ENCODE measurements at regions not wholly inside any gene's neighbourhood (a gene's known extent, or its start where the extent isn't known, plus 50 kb on each side); places are given as distances from the start of the nearest gene placed in this dataset.

DNA sequence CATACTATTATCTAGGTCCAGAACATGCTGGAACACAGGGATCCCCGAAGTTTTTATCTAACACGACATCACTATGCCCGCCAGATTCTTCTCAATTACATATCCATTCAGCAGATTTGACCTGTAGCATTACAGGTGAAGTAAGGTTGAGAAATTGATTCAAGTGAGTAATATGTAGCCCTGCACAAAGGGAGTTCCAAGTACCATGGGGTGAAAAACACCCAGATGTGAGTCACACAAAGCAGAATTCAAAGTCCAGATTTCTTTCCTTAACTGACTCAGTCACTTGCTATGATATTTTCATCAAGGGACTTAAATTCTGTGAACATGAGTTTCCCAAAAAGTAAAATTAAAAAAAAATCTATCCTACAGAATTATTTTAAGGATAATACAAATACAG, 655.4 kb upstream of the PTCHD4 start:
- H3K36me3 ChIP-seq (ENCODE audit: insufficient read depth, low read length): no peaks in the 10 kb centered on the region
- 95% methylated on average over 3 of the region's 3 CpGs for WGBS
- no peaks in the 10 kb centered on the region for H3K9me3 ChIP-seq (ENCODE audit: insufficient read depth, low read depth, low read length)
- no peak overlapping the region for H3K4me3 ChIP-seq (ENCODE audit: low read length)
- H3K4me1 ChIP-seq (ENCODE audit: insufficient read depth, low read length): peaks cover 18% of the 10 kb centered on the region
- no peak overlapping the region for H3K27ac ChIP-seq (ENCODE audit: low read depth, low read length)
- H3K27me3 ChIP-seq (ENCODE audit: insufficient read depth, low read length): no peaks in the 10 kb centered on the region
- no peak overlapping the region for H3K9ac ChIP-seq (ENCODE audit: low read depth, low read length)

DNA sequence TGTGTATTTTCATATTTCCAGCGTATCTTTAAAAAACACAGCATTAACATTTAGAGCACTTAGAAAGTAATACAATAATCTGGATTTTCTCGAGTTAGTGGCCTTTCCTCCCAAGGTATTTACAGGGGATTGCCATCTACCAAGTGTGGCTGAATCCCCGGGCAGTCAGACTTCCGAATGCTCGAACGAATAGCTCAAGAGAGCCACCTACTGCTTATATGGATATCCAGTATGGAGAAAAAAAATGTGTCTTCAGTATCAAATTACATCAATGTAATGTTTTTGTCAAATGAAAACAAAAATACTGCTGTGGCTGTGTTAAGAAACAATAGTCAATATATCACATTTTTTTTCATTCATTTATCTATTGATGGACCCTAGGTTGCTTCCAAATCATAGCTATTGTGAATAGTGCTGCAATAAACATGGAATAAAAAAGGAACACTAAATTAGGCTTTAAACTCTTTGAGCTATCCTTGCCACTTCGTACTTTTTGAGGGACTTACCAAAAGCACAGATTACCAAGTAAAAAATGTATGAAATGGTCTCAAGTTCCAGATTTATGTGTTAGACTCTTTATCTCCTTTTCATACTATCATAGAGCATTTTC, 654.5 kb upstream of the PTCHD4 start:
- Histone ChIP-seq H3K27ac (ENCODE audit: low read depth, low read length) (no peak overlapping the region), H3K4me3 (ENCODE audit: low read length) (no peak overlapping the region), H3K9me3 (ENCODE audit: insufficient read depth, low read depth, low read length) (no peaks in the 10 kb centered on the region), H3K36me3 (ENCODE audit: insufficient read depth, low read length) (no peaks in the 10 kb centered on the region), H3K27me3 (ENCODE audit: insufficient read depth, low read length) (no peaks in the 10 kb centered on the region), H3K4me1 (ENCODE audit: insufficient read depth, low read length) (peaks cover 18% of the 10 kb centered on the region), H3K9ac (ENCODE audit: low read depth, low read length) (no peak overlapping the region)
- WGBS: 17% methylated on average over 6 of the region's 7 CpGs

DNA sequence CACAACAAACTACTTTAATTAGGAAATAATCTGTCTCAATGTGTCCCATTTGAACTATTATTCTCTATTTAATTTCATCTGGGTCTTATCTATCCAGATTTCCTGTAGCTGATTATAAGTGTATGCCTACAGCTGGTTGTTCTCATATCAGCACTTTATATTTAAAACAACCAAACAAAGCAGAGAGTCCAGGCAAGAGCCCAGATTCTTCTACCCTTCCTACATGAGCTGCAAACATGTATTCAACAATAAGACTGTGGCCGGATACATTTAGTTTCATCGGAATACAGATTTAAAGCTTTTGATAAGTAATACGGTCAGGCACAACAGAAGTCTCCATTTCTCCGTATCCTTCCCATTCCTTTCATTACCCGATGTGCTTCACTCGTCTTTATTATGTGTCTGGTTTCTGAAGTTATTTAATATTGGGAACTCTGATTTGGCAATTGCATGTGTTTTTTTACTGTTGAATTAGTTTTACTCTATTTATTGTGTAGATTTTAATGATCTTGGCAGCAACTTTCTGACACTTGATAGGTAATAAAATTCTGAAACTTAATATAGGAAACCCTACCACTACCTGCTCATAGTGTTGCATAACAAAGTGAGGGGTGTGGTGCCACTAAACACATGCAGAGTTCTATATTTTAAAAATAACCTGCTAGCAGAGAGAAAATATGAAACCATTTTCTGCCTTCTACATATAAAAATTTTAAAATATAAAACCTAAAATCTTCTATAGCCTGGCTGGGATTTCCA, 653.5 kb upstream of the PTCHD4 start:
- no peaks in the 10 kb centered on the region for H3K9me3 ChIP-seq (ENCODE audit: insufficient read depth, low read depth, low read length)
- whole genome bisulfite sequencing: 95% methylated on average over 6 of the region's 6 CpGs
- H3K27ac ChIP-seq (ENCODE audit: low read depth, low read length): no peak overlapping the region
- H3K4me1 ChIP-seq (ENCODE audit: insufficient read depth, low read length): peaks cover 18% of the 10 kb centered on the region
- H3K9ac ChIP-seq (ENCODE audit: low read depth, low read length): no peak overlapping the region
- no peaks in the 10 kb centered on the region for H3K27me3 ChIP-seq (ENCODE audit: insufficient read depth, low read length)
- H3K36me3 ChIP-seq (ENCODE audit: insufficient read depth, low read length): no peaks in the 10 kb centered on the region
- no peak overlapping the region for H3K4me3 ChIP-seq (ENCODE audit: low read length)

DNA sequence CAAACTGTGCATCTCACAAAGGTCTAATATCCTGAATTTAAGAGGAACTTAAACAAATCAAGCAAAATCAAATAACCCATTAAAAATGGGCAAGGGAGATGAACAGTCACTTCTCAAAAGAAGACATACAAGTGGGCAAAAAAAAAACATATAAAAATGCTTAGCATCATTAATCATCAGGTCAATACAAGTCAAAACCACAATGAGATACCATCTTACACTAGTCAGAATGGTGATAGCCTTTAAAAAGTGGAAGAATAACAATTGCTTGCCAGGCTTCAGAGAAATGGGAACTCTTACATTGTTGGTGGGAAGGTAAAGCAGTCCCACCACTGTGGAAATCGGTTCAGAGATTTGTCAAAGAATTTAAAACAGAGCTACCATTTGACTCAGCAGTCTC, 646.7 kb upstream of the PTCHD4 start:
- Histone ChIP-seq H3K4me1 (ENCODE audit: insufficient read depth, low read length) (no peaks in the 10 kb centered on the region), H3K27me3 (ENCODE audit: insufficient read depth, low read length) (no peaks in the 10 kb centered on the region), H3K27ac (ENCODE audit: low read depth, low read length) (no peak overlapping the region), H3K36me3 (ENCODE audit: insufficient read depth, low read length) (no peaks in the 10 kb centered on the region), H3K4me3 (ENCODE audit: low read length) (no peak overlapping the region), H3K9me3 (ENCODE audit: insufficient read depth, low read depth, low read length) (no peaks in the 10 kb centered on the region), H3K9ac (ENCODE audit: low read depth, low read length) (no peak overlapping the region)
- WGBS: 94% methylated on average over 1 of the region's 1 CpG

DNA sequence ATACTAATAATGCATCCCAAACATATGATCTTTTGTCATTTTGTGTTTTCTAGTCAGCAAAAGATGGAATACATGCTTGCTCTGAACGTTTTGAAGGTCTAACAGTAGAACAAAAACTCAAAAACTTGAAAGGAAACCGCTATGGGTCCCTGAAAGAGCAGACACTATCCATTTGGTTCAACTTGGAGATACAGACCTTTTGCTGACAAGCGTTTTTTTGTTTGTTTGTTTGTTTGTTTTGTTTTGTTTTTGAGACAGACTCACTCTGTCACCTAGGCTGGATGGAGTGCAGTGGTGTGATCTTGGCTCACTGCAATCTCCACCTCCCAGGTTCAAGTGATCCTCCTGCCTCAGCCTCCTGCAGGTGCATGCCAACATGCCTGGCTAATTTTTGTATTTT, 644.3 kb upstream of the PTCHD4 start:
- Histone ChIP-seq H3K36me3 (ENCODE audit: insufficient read depth, low read length) (no peaks in the 10 kb centered on the region), H3K27ac (ENCODE audit: low read depth, low read length) (no peak overlapping the region), H3K4me1 (ENCODE audit: insufficient read depth, low read length) (peaks cover 12% of the 10 kb centered on the region; the same call in 1 of the 2 replicates), H3K27me3 (ENCODE audit: insufficient read depth, low read length) (no peaks in the 10 kb centered on the region), H3K4me3 (ENCODE audit: low read length) (no peak overlapping the region), H3K9me3 (ENCODE audit: insufficient read depth, low read depth, low read length) (no peaks in the 10 kb centered on the region), H3K9ac (ENCODE audit: low read depth, low read length) (no peak overlapping the region)
- 85% methylated on average over 3 of the region's 3 CpGs for WGBS

DNA sequence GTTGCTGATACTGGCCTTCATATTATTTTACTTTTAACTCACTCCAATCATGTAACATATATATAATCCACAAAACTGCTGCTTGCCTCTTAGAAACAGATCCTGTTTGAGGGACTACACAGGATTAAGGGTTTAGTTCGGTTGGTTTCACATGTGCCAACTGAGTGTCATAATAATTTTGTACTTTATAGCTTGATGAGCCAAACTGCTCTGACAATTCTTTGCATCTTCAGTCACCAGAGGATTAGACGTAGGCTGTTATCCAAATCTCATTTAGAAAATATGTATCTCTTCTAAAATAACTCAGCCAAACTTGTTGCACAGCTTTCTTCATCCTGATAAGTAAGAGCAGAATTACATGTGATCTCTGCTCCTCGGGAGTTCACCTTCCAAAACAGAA, 643.6 kb upstream of the PTCHD4 start:
- Histone ChIP-seq H3K27me3 (ENCODE audit: insufficient read depth, low read length) (no peaks in the 10 kb centered on the region), H3K9me3 (ENCODE audit: insufficient read depth, low read depth, low read length) (no peaks in the 10 kb centered on the region), H3K4me1 (ENCODE audit: insufficient read depth, low read length) (peaks cover 13% of the 10 kb centered on the region; the same call in 1 of the 2 replicates), H3K27ac (ENCODE audit: low read depth, low read length) (no peak overlapping the region), H3K4me3 (ENCODE audit: low read length) (no peak overlapping the region), H3K36me3 (ENCODE audit: insufficient read depth, low read length) (no peaks in the 10 kb centered on the region), H3K9ac (ENCODE audit: low read depth, low read length) (no peak overlapping the region)
- 95% methylated on average over 3 of the region's 3 CpGs for WGBS

DNA sequence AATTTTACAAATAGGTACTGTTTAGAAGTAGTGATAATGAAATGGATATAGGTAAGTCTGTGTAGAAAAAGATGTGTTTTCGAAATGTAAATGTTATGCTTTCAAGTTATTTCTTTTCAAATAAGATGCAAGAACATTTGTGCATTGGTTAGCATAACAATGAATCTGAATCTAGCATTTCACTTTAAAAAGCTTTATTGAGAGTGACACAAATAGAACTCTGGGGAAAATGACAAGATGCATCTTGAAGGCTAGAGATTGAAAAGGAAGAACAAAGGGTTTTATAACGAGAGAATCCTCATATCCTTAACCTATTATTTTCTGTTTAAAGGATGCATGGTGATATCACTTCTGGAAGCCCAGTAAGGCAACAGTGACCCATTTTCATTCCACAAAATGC, 639.9 kb upstream of the PTCHD4 start:
- Histone ChIP-seq H3K27me3 (ENCODE audit: insufficient read depth, low read length) (no peaks in the 10 kb centered on the region), H3K4me3 (ENCODE audit: low read length) (no peak overlapping the region), H3K36me3 (ENCODE audit: insufficient read depth, low read length) (no peaks in the 10 kb centered on the region), H3K4me1 (ENCODE audit: insufficient read depth, low read length) (peaks cover 13% of the 10 kb centered on the region; the same call in 1 of the 2 replicates), H3K9ac (ENCODE audit: low read depth, low read length) (no peak overlapping the region), H3K27ac (ENCODE audit: low read depth, low read length) (no peak overlapping the region), H3K9me3 (ENCODE audit: insufficient read depth, low read depth, low read length) (no peaks in the 10 kb centered on the region)
- 100% methylated on average over 1 of the region's 2 CpGs for WGBS

DNA sequence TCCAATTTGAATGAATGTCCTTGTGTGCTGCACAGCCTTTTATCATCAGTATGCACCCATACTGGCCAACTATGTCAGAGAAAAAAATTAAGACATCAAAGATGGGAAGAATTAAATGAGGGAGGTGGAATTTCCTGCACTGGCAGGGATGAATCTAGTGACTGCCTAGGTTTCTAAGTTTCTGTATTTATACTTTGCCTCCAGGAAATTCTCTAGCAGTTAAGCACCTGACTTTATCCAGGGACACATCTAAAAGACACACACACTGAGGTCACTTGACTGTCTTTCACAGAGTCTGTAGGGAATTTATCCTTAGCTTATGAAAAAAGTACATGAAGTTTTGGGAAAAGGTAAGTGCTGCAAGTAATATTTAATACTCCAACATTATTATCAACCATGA, 636.5 kb upstream of the PTCHD4 start:
- no peaks in the 10 kb centered on the region for H3K9me3 ChIP-seq (ENCODE audit: insufficient read depth, low read depth, low read length)
- no peaks in the 10 kb centered on the region for H3K36me3 ChIP-seq (ENCODE audit: insufficient read depth, low read length)
- H3K4me1 ChIP-seq (ENCODE audit: insufficient read depth, low read length): peaks cover 13% of the 10 kb centered on the region; the same call in 1 of the 2 replicates
- no peak overlapping the region for H3K9ac ChIP-seq (ENCODE audit: low read depth, low read length)
- no peak overlapping the region for H3K4me3 ChIP-seq (ENCODE audit: low read length)
- H3K27me3 ChIP-seq (ENCODE audit: insufficient read depth, low read length): no peaks in the 10 kb centered on the region
- H3K27ac ChIP-seq (ENCODE audit: low read depth, low read length): no peak overlapping the region

DNA sequence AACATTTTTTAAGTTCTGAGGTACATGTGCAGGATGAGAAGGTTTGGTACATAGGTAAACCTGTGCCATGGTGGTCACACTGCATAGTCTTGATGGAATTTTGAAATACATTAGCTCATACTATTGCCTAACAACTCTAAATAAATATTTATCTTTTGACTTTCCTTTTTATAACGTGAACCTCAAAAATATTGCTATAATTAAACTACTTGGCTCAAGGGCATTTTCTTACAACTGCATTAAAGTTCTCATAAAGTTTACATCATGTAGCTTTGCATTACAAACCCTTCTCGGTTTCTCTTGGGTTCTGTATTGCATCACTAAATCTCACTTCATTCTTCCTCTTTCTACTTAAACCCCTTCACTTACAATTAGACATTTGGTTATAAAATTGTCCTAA, 636.0 kb upstream of the PTCHD4 start:
- H3K9ac ChIP-seq (ENCODE audit: low read depth, low read length): no peak overlapping the region

DNA sequence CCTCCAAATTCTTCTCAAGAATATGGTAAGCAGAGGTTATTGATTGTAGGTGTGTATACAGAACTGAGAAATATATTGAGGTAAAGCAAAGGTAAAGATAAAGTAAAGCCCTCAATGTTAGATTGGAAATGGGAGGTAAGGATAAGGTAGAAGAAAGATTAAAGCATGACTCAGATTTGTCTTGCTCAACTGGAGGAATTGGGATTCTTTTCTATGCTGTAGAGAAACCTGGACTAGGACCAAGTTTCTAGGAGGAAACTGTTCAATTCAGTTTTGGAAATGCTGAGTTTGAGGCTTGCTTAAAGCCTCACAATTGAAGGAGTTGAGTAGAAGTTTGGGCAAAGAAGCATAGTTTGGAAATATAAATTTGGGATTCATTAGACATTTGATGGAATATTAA, 634.0 kb upstream of the PTCHD4 start:
- H3K27ac ChIP-seq (ENCODE audit: low read depth, low read length): no peak overlapping the region
- no peak overlapping the region for H3K4me3 ChIP-seq (ENCODE audit: low read length)
- no peaks in the 10 kb centered on the region for H3K27me3 ChIP-seq (ENCODE audit: insufficient read depth, low read length)
- no peaks in the 10 kb centered on the region for H3K36me3 ChIP-seq (ENCODE audit: insufficient read depth, low read length)
- no peaks in the 10 kb centered on the region for H3K9me3 ChIP-seq (ENCODE audit: insufficient read depth, low read depth, low read length)
- H3K9ac ChIP-seq (ENCODE audit: low read depth, low read length): no peak overlapping the region
- no peaks in the 10 kb centered on the region for H3K4me1 ChIP-seq (ENCODE audit: insufficient read depth, low read length)

More for the DNA sequence above, 636.0 kb upstream of the PTCHD4 start:
- H3K9me3 ChIP-seq (ENCODE audit: insufficient read depth, low read depth, low read length): no peaks in the 10 kb centered on the region
- H3K4me1 ChIP-seq (ENCODE audit: insufficient read depth, low read length): peaks cover 13% of the 10 kb centered on the region; the same call in 1 of the 2 replicates
- H3K4me3 ChIP-seq (ENCODE audit: low read length): no peak overlapping the region
- H3K27ac ChIP-seq (ENCODE audit: low read depth, low read length): no peak overlapping the region
- H3K36me3 ChIP-seq (ENCODE audit: insufficient read depth, low read length): no peaks in the 10 kb centered on the region
- H3K27me3 ChIP-seq (ENCODE audit: insufficient read depth, low read length): no peaks in the 10 kb centered on the region
- 94% methylated on average over 2 of the region's 2 CpGs for WGBS

DNA sequence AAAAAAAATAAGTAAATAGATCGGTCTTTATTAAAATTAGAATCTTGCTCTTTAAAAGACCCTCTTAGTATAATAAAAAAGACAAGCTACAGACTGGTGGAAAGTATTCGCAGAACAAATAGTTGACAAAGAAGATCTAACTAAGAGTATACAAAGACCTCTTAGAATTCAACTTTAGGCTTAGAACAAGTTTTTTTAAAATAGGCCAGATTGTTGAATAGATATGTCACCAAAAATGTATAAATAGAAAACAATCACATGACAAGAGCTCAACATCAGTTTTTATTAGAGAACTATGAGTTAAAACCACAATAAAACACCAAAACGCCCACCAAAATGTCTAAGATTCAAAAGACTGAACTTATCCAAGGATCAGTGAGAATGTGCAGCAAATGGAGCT, 632.7 kb upstream of the PTCHD4 start:
- Histone ChIP-seq H3K4me1 (ENCODE audit: insufficient read depth, low read length) (no peaks in the 10 kb centered on the region), H3K4me3 (ENCODE audit: low read length) (no peak overlapping the region), H3K27me3 (ENCODE audit: insufficient read depth, low read length) (no peaks in the 10 kb centered on the region), H3K27ac (ENCODE audit: low read depth, low read length) (no peak overlapping the region), H3K9ac (ENCODE audit: low read depth, low read length) (no peak overlapping the region), H3K9me3 (ENCODE audit: insufficient read depth, low read depth, low read length) (no peaks in the 10 kb centered on the region), H3K36me3 (ENCODE audit: insufficient read depth, low read length) (no peaks in the 10 kb centered on the region)
- WGBS: 100% methylated on average over 2 of the region's 3 CpGs

All from HUES64 (cell line).